ENCODE measurements at regions not wholly inside any gene's neighbourhood (a gene's known extent, or its start where the extent isn't known, plus 50 kb on each side); places are given as distances from the start of the nearest gene placed in this dataset.

GRCh38 chr17:73770115-73770848, 126.0 kb upstream of the SDK2 start:
- TF ChIP-seq HOMEZ (CRISPR knock-in tag; IDR thresholded peaks at IDR 0.05; ENCODE audit: low read depth) (no peak), ZNF468 (CRISPR knock-in tag; IDR thresholded peaks at IDR 0.05) (no peak), ERF (CRISPR knock-in tag; IDR thresholded peaks at IDR 0.05) (no peak), ESRRA (CRISPR knock-in tag; IDR thresholded peaks at IDR 0.05; ENCODE audit: low read depth) (no peak), ZNF781 (CRISPR knock-in tag; IDR thresholded peaks at IDR 0.05; ENCODE audit: borderline replicate concordance, not compliant biosample characterization) (no peak), ZNF263 (CRISPR knock-in tag; IDR thresholded peaks at IDR 0.05) (no peak), SMARCC2 (IDR thresholded peaks at IDR 0.05) (no peak), ATF2 (CRISPR knock-in tag; IDR thresholded peaks at IDR 0.05) (no peak), ZNF784 (CRISPR knock-in tag; IDR thresholded peaks at IDR 0.05; ENCODE audit: borderline replicate concordance) (no peak), NR2F2 (IDR thresholded peaks at IDR 0.05; ENCODE audit: borderline replicate concordance, low read depth) (no peak), ZNF280B (CRISPR knock-in tag; IDR thresholded peaks at IDR 0.05; ENCODE audit: borderline replicate concordance) (no peak), ZBTB38 (CRISPR knock-in tag; IDR thresholded peaks at IDR 0.05) (no peak), CTCF (CRISPR knock-in tag; IDR thresholded peaks at IDR 0.05) (no peak), NFRKB (IDR thresholded peaks at IDR 0.05) (no peak)

All from HepG2 (cell line).